Natural killer cell treated with Interleukin-12 subunit alpha and Interleukin-12 subunit beta and Interleukin-15 and Interleukin-18, amount 100 ng/mL, for 72 hours (primary cell): ENCODE measurements at regions not wholly inside any gene's neighbourhood (a gene's known extent, or its start where the extent isn't known, plus 50 kb on each side); places are given as distances from the start of the nearest gene placed in this dataset.
"Not testable (repeated sequence)": the region's sequence is repeated elsewhere in the genome, so short reads cannot be mapped to it uniquely, and the experiment has no call there.

Experiments
- ATAC-seq, 2 donors: fragments of 150-1000 bp; cut with Tn5 transposase in 1 of 2; sonication (Bioruptor Pico), chemical (Tn5 transposase) in 1 of 2; 2 replicates each; pipeline ENCODE4 v1.10.0; 2021
- DNase-seq: peaks from one replicate; pipeline ENCODE4 v3.0.0; 2022; ENCODE audit warnings: low spot score
- H3K27ac Mint-ChIP-seq, 2 donors: 1 replicate in 1 of 2; 2 replicates in 1 of 2; pipeline ENCODE4 v1.8.0; 2022; ENCODE audit warnings: mixed read lengths in 2 of 2, mild to moderate bottlenecking in 1 of 2, moderate library complexity in 1 of 2
- H3K27me3 Mint-ChIP-seq, 2 donors: 1 replicate in 1 of 2; 2 replicates in 1 of 2; pipeline ENCODE4 v1.8.0; 2022; ENCODE audit warnings: mixed read lengths in 2 of 2
- H3K36me3 Mint-ChIP-seq: one replicate; pipeline ENCODE4 v1.8.0; 2022; ENCODE audit warnings: mixed read lengths
- H3K4me1 Mint-ChIP-seq, 2 donors: 1 replicate in 1 of 2; 2 replicates in 1 of 2; pipeline ENCODE4 v1.8.0; 2022; ENCODE audit warnings: low read depth in 2 of 2, mixed read lengths in 2 of 2, mild to moderate bottlenecking in 1 of 2
- H3K4me3 Mint-ChIP-seq: one replicate; pipeline ENCODE4 v1.8.0; 2022; ENCODE audit warnings: mixed read lengths
- H3K9me3 Mint-ChIP-seq: 2 replicates; pipeline ENCODE4 v1.8.0; 2022; ENCODE audit warnings: mixed read lengths

DNA sequence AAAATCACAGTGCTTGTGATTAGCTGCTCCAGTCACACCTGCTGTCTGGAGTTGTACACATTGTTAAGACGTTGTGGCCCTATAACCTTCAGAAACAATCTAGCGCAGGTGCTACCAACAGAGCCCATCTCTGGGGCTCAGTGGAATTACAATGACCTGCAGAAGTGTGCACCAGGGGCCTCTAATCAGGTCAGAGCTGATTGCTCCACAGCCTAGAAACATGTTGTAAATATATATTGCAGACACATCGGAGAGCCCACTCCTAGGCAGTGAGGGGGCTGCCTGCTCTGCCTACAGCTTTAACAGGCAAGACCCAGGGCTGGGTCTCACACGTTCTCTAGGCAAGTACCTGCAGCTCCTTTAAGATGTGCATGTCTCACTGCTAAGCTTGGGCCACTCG, 302.0 kb downstream of the SIPA1L2 start:
- H3K4me1 Mint-ChIP-seq, result no peaks in the 10 kb centered on the region
- H3K36me3 Mint-ChIP-seq, result no peaks in the 10 kb centered on the region
- ATAC-seq (no peak), DNase-seq (no peak)
- no peak overlapping the region for H3K27ac Mint-ChIP-seq
- H3K4me3 Mint-ChIP-seq, result no peak overlapping the region
- H3K9me3 Mint-ChIP-seq, result no peaks in the 10 kb centered on the region
- H3K27me3 Mint-ChIP-seq, result peaks cover 4 to 7% of the 10 kb centered on the region in 2 donors

DNA sequence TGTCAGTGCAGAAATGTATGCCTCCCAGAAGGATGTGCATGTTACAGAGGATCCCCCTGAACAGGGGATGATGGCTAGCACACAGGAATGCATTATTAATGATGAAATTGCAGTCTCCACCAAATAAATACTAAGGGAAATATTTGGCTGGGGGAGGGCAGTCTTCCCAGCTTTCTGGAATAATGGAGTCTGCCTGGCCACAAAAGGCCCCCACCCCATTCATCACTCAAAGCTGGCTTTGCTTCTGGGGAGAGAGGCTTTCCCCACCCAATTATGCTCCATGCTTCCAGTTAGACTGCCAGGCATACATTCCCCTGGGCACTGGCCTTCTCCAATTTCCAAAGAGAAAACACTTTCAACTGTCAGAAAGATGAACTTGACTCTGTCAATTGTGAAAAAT, 302.7 kb downstream of the SIPA1L2 start:
- H3K27ac Mint-ChIP-seq, result no peak overlapping the region
- DNase-seq, result no peak
- no peak overlapping the region for H3K4me3 Mint-ChIP-seq
- no peak for ATAC-seq
- peaks cover 4 to 7% of the 10 kb centered on the region in 2 donors for H3K27me3 Mint-ChIP-seq
- no peaks in the 10 kb centered on the region for H3K36me3 Mint-ChIP-seq
- H3K4me1 Mint-ChIP-seq, result no peaks in the 10 kb centered on the region
- no peaks in the 10 kb centered on the region for H3K9me3 Mint-ChIP-seq

DNA sequence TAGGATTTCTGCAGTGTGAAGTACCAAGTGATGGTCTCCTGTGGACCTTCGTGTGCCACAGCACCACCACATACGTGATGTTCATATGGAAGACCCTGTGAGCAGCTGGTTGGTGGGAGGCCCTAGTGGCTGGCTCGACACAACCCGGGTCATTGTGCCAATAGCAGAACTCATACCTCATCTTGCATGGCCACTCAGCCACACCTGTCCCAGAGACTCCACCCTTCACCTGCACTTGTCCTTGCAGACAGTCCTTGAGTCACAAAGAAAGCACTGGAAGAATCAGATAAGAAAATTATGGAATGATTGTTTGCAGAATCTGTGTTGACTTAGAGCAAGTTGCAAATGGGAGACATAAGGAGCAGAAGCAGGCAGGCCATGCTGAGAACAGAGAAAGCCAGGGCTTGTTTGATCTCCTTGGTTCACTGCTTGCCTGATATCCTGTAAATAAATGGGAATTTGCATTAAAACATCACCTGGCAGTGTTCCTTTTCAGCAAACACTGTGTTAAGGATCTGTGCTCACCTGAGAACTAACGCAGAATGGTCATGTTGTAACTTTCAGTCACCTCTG, 307.7 kb downstream of the SIPA1L2 start:
- H3K4me1 Mint-ChIP-seq, result no peaks in the 10 kb centered on the region
- H3K4me3 Mint-ChIP-seq, result no peak overlapping the region
- ATAC-seq (no peak), DNase-seq (no peak)
- no peaks in the 10 kb centered on the region for H3K9me3 Mint-ChIP-seq
- H3K27me3 Mint-ChIP-seq, result peaks cover 2 to 7% of the 10 kb centered on the region in 2 donors
- no peak overlapping the region for H3K27ac Mint-ChIP-seq
- H3K36me3 Mint-ChIP-seq, result no peaks in the 10 kb centered on the region

DNA sequence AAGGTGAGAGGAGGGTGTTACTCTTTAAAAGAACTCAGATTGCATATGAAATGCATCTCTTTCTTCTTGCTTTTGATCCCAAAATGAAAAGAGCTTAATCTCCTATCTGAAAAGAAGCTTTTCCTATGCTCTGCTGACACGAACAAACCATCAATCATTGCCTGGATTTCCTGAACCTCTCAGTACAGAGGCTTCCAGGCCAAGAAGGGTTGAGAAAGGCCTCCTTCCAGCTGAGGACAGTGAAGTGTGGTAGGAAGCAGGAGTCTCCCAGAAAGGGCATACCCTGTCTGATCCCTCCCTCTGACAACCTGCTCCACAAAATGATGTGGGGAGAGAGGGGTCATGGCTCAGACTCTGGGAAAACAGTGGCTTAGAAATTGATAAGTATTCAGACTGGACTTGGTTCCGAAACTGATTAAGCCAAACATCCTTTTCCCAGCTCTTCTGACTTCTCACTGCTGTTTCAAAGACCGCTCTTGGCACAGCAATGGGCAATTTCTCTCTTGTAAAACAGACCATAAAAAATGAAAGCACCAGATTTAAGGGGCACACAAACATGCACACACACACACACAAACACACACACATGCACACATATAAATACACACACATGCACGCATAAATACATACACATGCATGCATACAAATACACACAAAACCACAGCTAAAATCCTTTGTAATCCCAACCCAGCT, 310.3 kb downstream of the SIPA1L2 start:
- Mint-ChIP-seq H3K4me1 (no peaks in the 10 kb centered on the region), H3K9me3 (no peaks in the 10 kb centered on the region), H3K27ac (no peak overlapping the region), H3K36me3 (no peaks in the 10 kb centered on the region), H3K4me3 (no peak overlapping the region), H3K27me3 (peaks cover 2 to 7% of the 10 kb centered on the region in 2 donors)
- peak in 1 of 2 donors; percentile 46 for ATAC-seq
- no peak for DNase-seq

DNA sequence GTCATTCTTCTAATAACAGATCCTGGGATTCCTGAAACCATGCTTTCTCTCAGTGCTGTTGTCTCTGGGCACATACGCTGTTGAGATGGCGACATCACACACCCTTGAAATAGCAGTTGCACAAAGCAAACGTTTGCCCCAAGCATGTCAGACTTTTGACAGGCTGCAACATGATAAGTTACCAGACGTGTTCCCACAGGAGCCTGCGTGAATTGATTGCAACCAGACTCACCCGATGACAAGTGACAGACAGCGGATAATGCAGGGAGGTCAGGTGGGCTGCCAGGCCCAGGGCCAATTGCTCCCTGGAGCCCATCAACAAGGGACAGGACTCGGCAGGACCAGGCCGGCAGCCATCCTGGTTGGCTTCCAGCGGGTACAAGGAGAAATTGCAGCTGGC, 310.9 kb downstream of the SIPA1L2 start:
- H3K36me3 Mint-ChIP-seq, result no peaks in the 10 kb centered on the region
- DNase-seq, result no peak
- no peaks in the 10 kb centered on the region for H3K4me1 Mint-ChIP-seq
- H3K27ac Mint-ChIP-seq, result no peak overlapping the region
- no peaks in the 10 kb centered on the region for H3K9me3 Mint-ChIP-seq
- H3K4me3 Mint-ChIP-seq, result no peak overlapping the region
- no peak for ATAC-seq
- peaks cover 2 to 7% of the 10 kb centered on the region in 2 donors for H3K27me3 Mint-ChIP-seq

DNA sequence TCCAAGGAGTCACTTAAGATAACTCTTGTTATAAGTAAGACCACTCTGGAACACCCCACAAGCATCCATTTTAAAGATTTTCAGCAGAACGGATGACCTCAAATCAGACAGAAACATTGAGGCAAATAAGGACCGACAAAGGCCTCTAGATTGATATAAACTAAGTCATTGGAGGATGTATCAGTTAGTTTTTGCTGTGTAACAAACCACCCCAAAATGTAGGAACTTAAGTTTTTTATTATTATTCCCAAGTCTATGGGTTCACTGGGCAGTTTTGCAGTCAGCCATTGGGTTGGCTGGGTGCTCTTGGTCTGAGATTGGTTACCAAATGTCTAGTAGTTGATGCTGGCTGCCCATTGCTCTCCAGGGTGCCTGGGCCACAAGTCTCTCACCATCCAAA, 311.8 kb downstream of the SIPA1L2 start:
- Mint-ChIP-seq H3K9me3 (no peaks in the 10 kb centered on the region), H3K4me1 (no peaks in the 10 kb centered on the region), H3K27me3 (peaks cover 2 to 7% of the 10 kb centered on the region in 2 donors), H3K36me3 (peaks cover 2% of the 10 kb centered on the region), H3K4me3 (no peak overlapping the region), H3K27ac (no peak overlapping the region)
- no peak for DNase-seq
- no peak for ATAC-seq

DNA sequence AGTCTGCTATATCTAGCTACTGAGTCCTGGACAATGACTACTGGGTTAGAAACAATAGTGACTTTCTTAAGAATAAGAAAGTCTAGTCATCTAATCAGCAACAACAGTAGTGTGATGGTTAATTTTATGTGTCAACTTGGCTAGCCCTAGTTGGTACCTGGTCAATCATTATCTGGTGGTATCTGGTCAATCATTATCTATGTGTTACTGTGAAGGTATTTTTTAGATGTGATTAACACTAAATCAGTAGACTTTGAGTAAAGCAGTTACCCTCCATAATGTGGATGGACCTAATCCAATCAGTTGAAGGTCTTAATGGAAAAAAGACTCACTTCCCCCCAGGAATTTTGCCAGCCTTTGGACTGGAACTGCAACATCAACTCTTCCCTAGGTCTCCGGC, 312.6 kb downstream of the SIPA1L2 start:
- ATAC-seq (no peak), DNase-seq (no peak)
- Mint-ChIP-seq H3K4me1 (no peaks in the 10 kb centered on the region), H3K9me3 (peaks cover 4% of the 10 kb centered on the region), H3K27ac (no peak overlapping the region), H3K27me3 (peaks cover 2 to 7% of the 10 kb centered on the region in 2 donors), H3K4me3 (no peak overlapping the region), H3K36me3 (peaks cover 8% of the 10 kb centered on the region)

DNA sequence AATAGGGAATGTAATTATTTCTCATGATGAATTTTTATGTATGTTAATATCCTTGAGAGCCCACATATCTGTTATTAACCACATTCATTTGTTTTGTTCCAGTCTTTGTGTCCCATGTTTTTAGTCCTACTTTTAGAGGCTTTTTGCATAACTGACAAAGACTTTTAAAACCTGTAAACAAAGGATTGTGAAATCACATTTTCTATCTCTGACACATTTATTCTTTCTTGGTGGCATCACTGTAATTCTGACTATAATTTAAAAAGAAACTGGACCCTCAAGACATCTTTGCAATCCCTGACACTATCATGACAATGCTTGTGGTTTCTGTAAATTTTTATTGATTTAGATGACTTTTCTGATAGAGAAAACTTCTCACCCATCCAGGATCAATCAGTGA, 313.1 kb downstream of the SIPA1L2 start:
- Mint-ChIP-seq H3K27me3 (peaks cover 0 to 9% of the 10 kb centered on the region in 2 donors), H3K27ac (no peak overlapping the region), H3K9me3 (peaks cover 4% of the 10 kb centered on the region), H3K4me3 (no peak overlapping the region), H3K4me1 (no peaks in the 10 kb centered on the region), H3K36me3 (peaks cover 8% of the 10 kb centered on the region)
- no peak for ATAC-seq
- no peak for DNase-seq

DNA sequence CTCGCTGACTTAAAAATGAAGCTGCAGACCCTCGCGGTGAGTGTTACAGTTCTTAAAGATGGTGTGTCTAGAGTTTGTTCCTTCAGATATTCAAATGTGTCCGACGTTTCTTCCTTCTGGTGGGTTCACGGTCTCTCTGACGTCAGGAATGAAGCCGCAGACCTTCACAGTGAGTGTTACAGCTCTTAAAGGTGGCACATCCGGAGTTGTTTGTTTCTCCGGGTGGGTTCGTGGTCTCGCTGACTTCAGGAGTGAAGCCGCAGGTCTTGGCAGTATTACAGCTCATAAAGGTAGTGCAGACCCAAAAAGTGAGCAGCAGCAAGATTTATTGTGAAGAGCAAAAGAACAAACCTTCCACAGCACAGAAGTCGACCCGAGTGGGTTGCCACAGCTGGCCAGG, 316.1 kb downstream of the SIPA1L2 start:
- not testable (repeated sequence) for ATAC-seq, H3K36me3 Mint-ChIP-seq, H3K4me3 Mint-ChIP-seq, H3K9me3 Mint-ChIP-seq, DNase-seq, H3K27ac Mint-ChIP-seq, H3K4me1 Mint-ChIP-seq
- H3K27me3 Mint-ChIP-seq, result peaks cover 6 to 20% of the 10 kb centered on the region in 2 donors

DNA sequence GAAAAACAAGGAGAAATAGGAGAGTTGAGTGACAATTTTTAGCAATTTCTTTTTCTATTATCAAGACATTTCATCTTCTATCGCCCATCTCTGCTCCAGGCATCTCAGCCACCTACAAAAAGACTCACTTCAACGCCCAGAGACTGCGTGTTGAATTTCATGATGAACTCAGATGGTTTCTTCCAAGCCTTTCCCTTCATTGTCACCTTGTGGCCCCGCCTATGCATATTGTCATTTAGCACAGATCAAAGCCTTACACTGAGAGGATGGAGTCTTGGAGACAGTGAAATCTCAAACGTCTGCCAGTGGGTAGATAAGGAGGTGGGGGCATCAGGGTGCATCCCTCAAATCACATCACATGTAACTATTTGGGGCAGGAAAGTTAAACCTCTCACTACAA, 319.4 kb downstream of the SIPA1L2 start:
- no peak for DNase-seq
- no peak overlapping the region for H3K4me3 Mint-ChIP-seq
- peaks cover 10 to 31% of the 10 kb centered on the region in 2 donors for H3K27me3 Mint-ChIP-seq
- no peaks in the 10 kb centered on the region for H3K4me1 Mint-ChIP-seq
- H3K36me3 Mint-ChIP-seq, result peaks cover 8% of the 10 kb centered on the region
- peaks cover 4% of the 10 kb centered on the region for H3K9me3 Mint-ChIP-seq
- H3K27ac Mint-ChIP-seq, result no peak overlapping the region
- ATAC-seq, result no peak

DNA sequence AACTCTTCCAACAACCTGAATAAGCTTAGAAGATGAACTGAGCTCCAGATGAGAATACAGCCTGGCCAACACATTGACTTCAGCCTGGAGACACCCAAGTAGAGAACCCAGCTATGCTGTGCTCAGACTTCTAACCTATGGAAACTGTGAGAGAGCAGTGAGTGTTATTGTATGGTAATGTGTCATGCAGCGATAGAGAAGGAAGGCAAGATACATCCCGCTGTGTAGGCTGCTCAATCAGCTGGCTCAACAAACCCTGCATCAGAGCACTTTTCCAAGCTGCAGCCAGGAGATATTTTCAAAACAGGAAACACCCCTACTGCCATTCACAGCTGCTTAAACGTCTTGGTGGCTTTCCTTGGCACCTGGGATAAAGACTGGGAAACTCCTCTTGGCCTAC, 321.3 kb downstream of the SIPA1L2 start:
- H3K4me3 Mint-ChIP-seq, result no peak overlapping the region
- peaks cover 4% of the 10 kb centered on the region for H3K9me3 Mint-ChIP-seq
- no peak for DNase-seq
- no peak overlapping the region for H3K27ac Mint-ChIP-seq
- H3K4me1 Mint-ChIP-seq, result no peaks in the 10 kb centered on the region
- peaks cover 8% of the 10 kb centered on the region for H3K36me3 Mint-ChIP-seq
- ATAC-seq, result no peak
- H3K27me3 Mint-ChIP-seq, result peaks cover 21 to 48% of the 10 kb centered on the region in 2 donors

DNA sequence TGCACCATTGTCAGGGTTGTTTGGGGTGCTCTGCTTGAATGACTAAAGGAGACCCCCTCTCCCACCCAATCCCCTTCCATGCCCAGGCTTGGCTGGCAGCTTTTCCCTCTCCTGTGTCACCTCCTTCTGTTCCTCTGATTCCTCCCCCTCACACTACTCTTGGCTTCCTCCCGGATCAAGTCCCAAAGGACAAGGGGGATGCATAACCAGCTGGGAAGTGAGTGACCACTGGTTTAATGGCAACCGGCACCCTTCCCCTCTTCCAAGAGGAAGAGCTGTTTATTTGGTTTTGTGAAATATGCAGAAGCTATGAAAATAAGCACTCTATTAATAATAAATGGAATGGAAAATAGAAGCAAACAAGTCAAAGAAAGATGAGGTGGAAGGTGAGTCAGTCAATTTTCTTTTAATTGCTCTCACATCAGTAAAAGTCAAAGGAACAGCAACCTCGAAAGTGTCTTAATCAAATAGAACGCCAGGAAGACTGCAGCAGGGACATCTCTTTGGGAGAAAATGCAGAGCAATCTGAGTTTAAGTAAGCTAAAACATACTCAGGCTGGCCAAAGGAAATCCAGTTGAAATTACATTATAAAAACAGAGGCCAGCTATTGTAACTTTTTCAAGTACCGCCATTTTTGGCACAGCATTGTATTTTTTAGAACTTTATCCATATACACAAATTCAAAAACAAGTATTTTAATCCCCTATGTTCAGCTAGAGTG, 322.5 kb downstream of the SIPA1L2 start:
- H3K36me3 Mint-ChIP-seq, result no peaks in the 10 kb centered on the region
- ATAC-seq, result no peak
- H3K27me3 Mint-ChIP-seq, result peaks cover 21 to 48% of the 10 kb centered on the region in 2 donors
- no peak for DNase-seq
- no peak overlapping the region for H3K27ac Mint-ChIP-seq
- no peaks in the 10 kb centered on the region for H3K9me3 Mint-ChIP-seq
- no peak overlapping the region for H3K4me3 Mint-ChIP-seq
- no peaks in the 10 kb centered on the region for H3K4me1 Mint-ChIP-seq

DNA sequence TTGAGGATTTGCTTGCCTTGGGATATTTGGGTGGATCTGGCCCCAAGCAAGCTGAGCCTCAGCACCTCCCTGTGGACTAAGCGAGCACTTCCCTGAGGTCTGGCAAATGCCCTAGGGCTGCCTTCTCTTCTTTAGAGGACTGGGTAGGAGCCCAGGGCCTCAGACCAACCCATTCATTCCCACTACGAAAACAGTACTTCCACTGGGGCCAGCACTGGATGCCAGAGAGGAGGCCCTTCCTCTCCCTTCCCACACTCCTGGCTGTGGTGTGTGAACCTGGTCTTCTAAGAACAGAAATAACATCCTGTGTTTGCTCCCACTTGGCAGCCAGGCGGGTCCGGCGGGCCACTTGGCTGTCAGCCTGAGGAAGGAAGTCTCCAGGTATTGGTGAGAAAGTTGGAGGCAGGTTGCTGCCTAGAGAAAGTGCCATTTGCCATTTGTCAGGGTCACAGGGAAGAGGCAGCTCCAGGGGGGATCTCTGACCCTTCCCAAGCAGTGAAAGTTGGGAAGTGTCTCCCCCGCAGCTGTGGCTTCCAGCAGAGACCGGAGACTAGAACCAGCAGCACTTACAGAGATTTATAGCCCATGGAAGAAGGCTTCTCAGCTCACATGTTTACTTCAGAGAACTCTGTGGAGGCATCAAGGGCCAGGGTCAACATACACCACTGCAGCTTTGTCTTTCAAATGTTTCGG, 323.5 kb downstream of the SIPA1L2 start:
- Mint-ChIP-seq H3K27me3 (peaks cover 23 to 48% of the 10 kb centered on the region in 2 donors), H3K4me1 (no peaks in the 10 kb centered on the region), H3K4me3 (no peak overlapping the region), H3K9me3 (no peaks in the 10 kb centered on the region), H3K27ac (no peak overlapping the region), H3K36me3 (no peaks in the 10 kb centered on the region)
- ATAC-seq (peak in 1 of 2 donors; percentile 32), DNase-seq (no peak)

DNA sequence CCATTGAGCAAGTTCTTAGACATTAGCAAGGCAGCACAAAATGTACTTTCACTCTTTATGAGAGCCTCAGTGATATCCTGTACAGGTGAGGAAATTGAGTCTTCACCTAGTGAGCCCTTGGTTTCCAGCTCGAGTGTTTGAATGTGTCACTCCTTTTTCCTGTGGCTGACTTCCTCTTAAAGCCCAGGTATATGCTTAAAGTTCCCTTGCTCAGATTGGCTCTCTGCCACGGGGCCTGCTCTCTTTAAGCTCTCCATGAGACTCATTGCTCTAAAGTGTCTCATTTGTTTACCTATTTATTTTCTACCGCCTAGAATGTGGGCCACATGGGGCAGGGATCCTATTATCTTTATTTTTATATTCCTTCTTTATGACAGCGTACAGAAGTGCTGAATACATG, 324.9 kb downstream of the SIPA1L2 start:
- no peak overlapping the region for H3K4me3 Mint-ChIP-seq
- no peak overlapping the region for H3K27ac Mint-ChIP-seq
- no peaks in the 10 kb centered on the region for H3K36me3 Mint-ChIP-seq
- no peaks in the 10 kb centered on the region for H3K9me3 Mint-ChIP-seq
- ATAC-seq (no peak), DNase-seq (no peak)
- peaks cover 24 to 48% of the 10 kb centered on the region in 2 donors for H3K27me3 Mint-ChIP-seq
- H3K4me1 Mint-ChIP-seq, result no peaks in the 10 kb centered on the region
